Neuron (in vitro differentiated cells): ENCODE measurements at regions not wholly inside any gene's neighbourhood (a gene's known extent, or its start where the extent isn't known, plus 50 kb on each side); places are given as distances from the start of the nearest gene placed in this dataset.
"Not testable (repeated sequence)": the region's sequence is repeated elsewhere in the genome, so short reads cannot be mapped to it uniquely, and the experiment has no call there.

Experiments
- H2AFZ ChIP-seq: one replicate; pipeline ENCODE4 v1.6.1; 2013; ENCODE audit warnings: low read depth, mild to moderate bottlenecking, inconsistent platforms, low read length, moderate library complexity
- H3K27me3 ChIP-seq: one replicate; pipeline ENCODE4 v1.6.1; 2013; ENCODE audit warnings: low read length; ENCODE audit not compliant: insufficient read depth
- H3K36me3 ChIP-seq: one replicate; pipeline ENCODE4 v1.6.1; 2013; ENCODE audit warnings: low read length; ENCODE audit not compliant: insufficient read depth
- H3K4me1 ChIP-seq: one replicate; pipeline ENCODE4 v1.6.1; 2013; ENCODE audit warnings: low read length; ENCODE audit not compliant: insufficient read depth
- H3K4me3 ChIP-seq: 2 replicates; pipeline ENCODE4 v1.5.1; 2013; ENCODE audit warnings: mild to moderate bottlenecking, low read length, moderate library complexity
- H3K9me3 ChIP-seq: one replicate; pipeline ENCODE4 v1.6.1; 2013; ENCODE audit warnings: low read length

DNA sequence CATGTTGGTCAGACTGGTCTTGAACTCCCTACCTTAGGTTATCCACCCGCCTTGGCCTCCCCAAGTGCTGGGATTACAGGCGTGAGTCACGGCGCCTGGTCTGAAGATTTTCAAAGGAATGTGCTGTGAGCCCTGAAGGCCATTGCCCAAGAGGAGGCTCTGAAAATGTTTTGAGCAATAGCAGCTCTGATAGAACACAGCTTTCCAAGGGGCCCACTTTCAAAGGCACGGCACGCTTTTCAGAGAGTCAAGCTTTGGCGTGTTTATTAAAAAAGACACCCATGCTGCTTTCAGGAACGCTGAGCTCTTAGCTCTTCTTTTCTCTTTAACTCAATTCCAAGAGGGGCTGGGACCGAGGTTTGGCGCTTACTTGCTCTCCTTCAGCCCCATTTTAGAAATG lies 73.8 kb upstream of the CDON start:
- Histone ChIP-seq H3K9me3 (peaks cover 4% of the 10 kb centered on the region), H3K4me1 (no peaks in the 10 kb centered on the region), H2AFZ (no peak overlapping the region), H3K36me3 (no peaks in the 10 kb centered on the region), H3K27me3 (peaks cover 98% of the 10 kb centered on the region), H3K4me3 (no peak overlapping the region)

DNA sequence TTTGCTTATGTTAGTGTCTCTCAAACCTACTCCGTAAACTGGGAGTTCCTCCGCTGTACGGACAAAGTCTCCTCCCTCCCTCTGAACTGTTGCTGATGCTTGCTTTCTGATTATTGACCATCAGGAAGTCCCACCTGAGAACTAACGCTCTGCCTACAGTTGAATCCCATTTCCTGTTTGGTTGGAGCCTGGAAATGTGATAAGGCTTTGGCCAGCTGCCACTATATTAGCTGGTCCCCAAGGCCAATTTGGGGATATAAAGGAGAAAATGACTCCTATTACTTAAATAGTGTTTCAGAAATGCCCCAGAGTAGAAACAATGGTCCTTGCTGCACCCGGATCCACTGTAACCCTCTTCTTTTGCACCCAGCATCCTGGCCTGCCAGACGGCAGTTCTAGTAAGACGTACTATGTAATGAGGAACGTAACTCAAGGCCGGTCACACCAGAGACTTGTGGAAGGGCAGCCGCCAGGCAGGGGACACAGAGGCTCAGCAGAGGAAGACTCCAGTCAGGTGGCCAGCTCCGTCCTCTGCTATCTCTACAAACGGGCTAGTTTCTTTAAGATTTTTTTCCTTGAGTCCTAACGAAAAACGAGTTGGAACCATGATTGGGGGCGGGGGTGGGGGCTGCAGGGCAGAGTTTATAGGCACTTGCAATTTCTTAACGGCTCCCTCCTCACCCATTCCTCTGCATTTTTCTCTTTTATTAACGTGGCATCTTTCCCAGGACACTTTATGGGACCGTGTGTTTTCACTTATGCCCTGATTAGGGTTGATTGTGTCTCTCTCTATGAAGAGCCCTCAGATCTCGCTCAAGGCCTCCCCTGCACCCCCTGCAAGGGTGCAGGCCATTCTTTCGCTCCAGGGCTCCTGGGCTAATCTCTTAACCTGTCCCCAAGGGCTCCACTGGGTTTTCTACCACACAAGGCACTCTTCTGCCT lies 72.8 kb upstream of the CDON start:
- no peak overlapping the region for H3K4me3 ChIP-seq
- no peaks in the 10 kb centered on the region for H3K4me1 ChIP-seq
- H3K36me3 ChIP-seq: no peaks in the 10 kb centered on the region
- H2AFZ ChIP-seq: no peak overlapping the region
- peaks cover 93% of the 10 kb centered on the region for H3K27me3 ChIP-seq
- peaks cover 7% of the 10 kb centered on the region for H3K9me3 ChIP-seq

- peaks cover 7% of the 10 kb centered on the region for H3K9me3 ChIP-seq
- no peaks in the 10 kb centered on the region for H3K36me3 ChIP-seq
- no peak overlapping the region for H2AFZ ChIP-seq
- H3K4me3 ChIP-seq: no peak overlapping the region
- H3K27me3 ChIP-seq: peaks cover 92% of the 10 kb centered on the region
- H3K4me1 ChIP-seq: no peaks in the 10 kb centered on the region
These were observed 71.9 kb upstream of the CDON start for GRCh38 chr11:126134461-126135155.

GRCh38 chr11:126133901-126134300 lies 71.2 kb upstream of the CDON start:
- Histone ChIP-seq H2AFZ (no peak overlapping the region), H3K4me1 (no peaks in the 10 kb centered on the region), H3K36me3 (no peaks in the 10 kb centered on the region), H3K4me3 (no peak overlapping the region), H3K27me3 (peaks cover 89% of the 10 kb centered on the region), H3K9me3 (peaks cover 7% of the 10 kb centered on the region)

GRCh38 chr11:126132319-126132718 lies 69.7 kb upstream of the CDON start:
- peaks cover 7% of the 10 kb centered on the region for H3K9me3 ChIP-seq
- peaks cover 91% of the 10 kb centered on the region for H3K27me3 ChIP-seq
- H3K36me3 ChIP-seq: no peaks in the 10 kb centered on the region
- no peak overlapping the region for H3K4me3 ChIP-seq
- no peaks in the 10 kb centered on the region for H3K4me1 ChIP-seq
- H2AFZ ChIP-seq: no peak overlapping the region

DNA sequence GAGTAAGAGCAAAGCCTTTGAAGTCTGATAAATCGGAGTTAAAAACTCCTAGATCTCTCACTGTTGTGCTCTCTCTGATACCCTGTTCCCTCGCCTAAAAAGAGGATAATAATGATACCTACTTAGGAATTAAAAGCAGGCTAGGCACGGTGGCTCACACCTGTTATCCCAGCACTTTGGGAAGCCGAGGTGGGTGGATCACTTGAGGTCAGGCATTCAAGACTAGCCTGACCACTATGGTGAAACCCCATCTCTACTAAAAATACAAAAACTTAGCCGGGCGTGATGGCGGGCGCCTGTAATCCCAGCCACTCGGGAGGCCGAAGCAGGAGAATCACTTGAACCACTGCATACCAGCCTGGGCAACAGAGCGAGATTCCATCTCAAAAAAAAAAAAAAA lies 68.1 kb upstream of the CDON start:
- not testable (repeated sequence) for H3K9me3 ChIP-seq, H3K4me1 ChIP-seq, H2AFZ ChIP-seq, H3K4me3 ChIP-seq, H3K36me3 ChIP-seq
- H3K27me3 ChIP-seq: peaks cover 86% of the 10 kb centered on the region

GRCh38 chr11:126129727-126130671 lies 67.3 kb upstream of the CDON start:
- peaks cover 7% of the 10 kb centered on the region for H3K9me3 ChIP-seq
- H3K27me3 ChIP-seq: peaks cover 79% of the 10 kb centered on the region
- no peak overlapping the region for H3K4me3 ChIP-seq
- no peaks in the 10 kb centered on the region for H3K36me3 ChIP-seq
- no peak overlapping the region for H2AFZ ChIP-seq
- H3K4me1 ChIP-seq: no peaks in the 10 kb centered on the region

GRCh38 chr11:126127898-126128297 lies 65.2 kb upstream of the CDON start:
- Histone ChIP-seq H2AFZ (no peak overlapping the region), H3K9me3 (peaks cover 7% of the 10 kb centered on the region), H3K4me1 (no peaks in the 10 kb centered on the region), H3K27me3 (peaks cover 71% of the 10 kb centered on the region), H3K4me3 (no peak overlapping the region), H3K36me3 (no peaks in the 10 kb centered on the region)

DNA sequence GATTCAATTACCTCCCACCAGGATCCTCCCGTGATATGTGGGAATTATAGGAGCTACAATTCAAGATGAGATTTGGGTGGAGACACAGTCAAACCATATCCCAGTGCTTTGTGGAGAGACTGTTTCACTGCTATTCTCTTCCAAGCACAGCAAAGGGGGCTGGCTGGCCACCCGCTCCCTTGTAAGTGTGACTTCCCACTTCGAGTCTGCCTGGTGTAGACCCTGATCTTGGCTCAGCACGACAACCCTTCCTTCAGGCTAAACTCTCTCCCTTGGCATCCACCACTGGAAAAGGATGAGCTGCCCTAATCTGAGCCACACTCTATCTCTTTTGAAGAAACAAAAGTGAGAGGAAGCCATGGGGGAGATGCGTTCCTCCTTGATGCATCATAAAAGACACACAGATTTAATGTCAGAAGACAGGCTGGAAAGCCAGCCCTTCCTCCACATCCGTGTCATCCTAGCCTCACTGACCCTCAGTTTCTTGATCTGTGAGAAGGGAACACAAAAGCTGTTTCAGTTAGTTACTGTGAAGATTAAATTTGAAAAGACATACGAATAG lies 64.7 kb upstream of the CDON start:
- H3K4me3 ChIP-seq: no peak overlapping the region
- H3K36me3 ChIP-seq: no peaks in the 10 kb centered on the region
- H3K4me1 ChIP-seq: no peaks in the 10 kb centered on the region
- H3K9me3 ChIP-seq: peaks cover 7% of the 10 kb centered on the region
- peaks cover 71% of the 10 kb centered on the region for H3K27me3 ChIP-seq
- H2AFZ ChIP-seq: no peak overlapping the region

GRCh38 chr11:126124231-126124661 lies 61.6 kb upstream of the CDON start:
- no peak overlapping the region for H3K4me3 ChIP-seq
- no peaks in the 10 kb centered on the region for H3K9me3 ChIP-seq

DNA sequence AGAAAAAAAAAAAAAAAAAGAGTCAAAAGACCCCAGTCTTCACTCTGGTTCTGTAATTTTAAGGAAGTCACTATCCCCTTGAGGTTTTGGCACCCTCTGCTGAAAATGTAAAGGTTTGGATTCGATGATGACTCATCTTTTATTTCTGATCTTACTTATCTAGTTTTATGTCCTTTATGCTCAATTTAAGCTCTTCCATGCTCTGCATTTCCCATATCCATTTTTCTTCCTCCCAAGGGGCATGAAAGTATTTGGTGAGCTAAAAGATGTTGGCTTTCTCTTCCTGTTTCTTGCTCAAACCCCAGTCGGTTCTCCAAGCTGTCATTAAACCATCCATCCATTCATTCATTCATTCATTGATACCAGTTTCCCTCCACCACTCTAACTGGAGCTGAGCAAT lies 61.0 kb upstream of the CDON start:
- Histone ChIP-seq H3K4me1 (no peaks in the 10 kb centered on the region), H3K9me3 (no peaks in the 10 kb centered on the region), H3K27me3 (peaks cover 51% of the 10 kb centered on the region), H3K4me3 (no peak overlapping the region), H2AFZ (no peak overlapping the region), H3K36me3 (no peaks in the 10 kb centered on the region)

More at GRCh38 chr11:126124231-126124661, 61.6 kb upstream of the CDON start:
- no peak overlapping the region for H2AFZ ChIP-seq
- H3K27me3 ChIP-seq: peaks cover 50% of the 10 kb centered on the region
- H3K4me1 ChIP-seq: no peaks in the 10 kb centered on the region
- no peaks in the 10 kb centered on the region for H3K36me3 ChIP-seq

GRCh38 chr11:126122863-126123262 lies 60.2 kb upstream of the CDON start:
- peaks cover 43% of the 10 kb centered on the region for H3K27me3 ChIP-seq
- no peaks in the 10 kb centered on the region for H3K4me1 ChIP-seq
- no peaks in the 10 kb centered on the region for H3K36me3 ChIP-seq
- no peaks in the 10 kb centered on the region for H3K9me3 ChIP-seq
- H3K4me3 ChIP-seq: no peak overlapping the region
- no peak overlapping the region for H2AFZ ChIP-seq
